K562 (cell line): ENCODE measurements at regions not wholly inside any gene's neighbourhood (a gene's known extent, or its start where the extent isn't known, plus 50 kb on each side); places are given as distances from the start of the nearest gene placed in this dataset.
A peak's percentile ranks its signal among the peaks of the same experiment; 100 is the strongest.

Experiments used
- ETV1 ChIP-seq: fragments of 450-650 bp; conservative IDR thresholded peaks from 2 replicates; pipeline ENCODE4 v1.6.1; 2016; ENCODE audit warnings: missing genetic modification characterization, control low read depth, low read depth, missing compliant biosample characterization
- GATAD2B ChIP-seq: fragments of 450-650 bp; IDR thresholded peaks from 2 replicates; pipeline ENCODE4 v1.6.1; 2017; ENCODE audit warnings: mild to moderate bottlenecking, borderline replicate concordance
- HNRNPLL ChIP-seq: fragments of 200-400 bp; formaldehyde crosslinking; IDR thresholded peaks from 2 replicates; pipeline ENCODE4 v1.6.1; 2017; ENCODE audit warnings: low read length, low read depth, mild to moderate bottlenecking; ENCODE audit not compliant: poor library complexity, severe bottlenecking
- HOXB6 ChIP-seq: fragments of 250-450 bp; sonication (Bioruptor Pico); IDR thresholded peaks from 2 replicates; pipeline ENCODE4 v1.5.1; 2022; ENCODE audit warnings: mild to moderate bottlenecking, borderline replicate concordance
- JUN ChIP-seq, 2 experiments: sonication (generic) in 1 of 2; formaldehyde crosslinking in 1 of 2; IDR thresholded peaks; 2 replicates each; pipeline versions ENCODE4 v1.6.1 to v1.8.0; 2012 to 2022; ENCODE audit warnings: borderline replicate concordance in 2 of 2, mild to moderate bottlenecking in 2 of 2, improper control_type of control experiment in 1 of 2, low read depth in 1 of 2, low read length in 1 of 2, missing genetic modification reagents in 1 of 2
- NKRF ChIP-seq: fragments of 450-650 bp; IDR thresholded peaks from 2 replicates; pipeline ENCODE4 v1.6.1; 2016; ENCODE audit warnings: borderline replicate concordance
- NONO ChIP-seq, 2 experiments: fragments of 200-400 bp in 1 of 2; fragments of 450-650 bp in 1 of 2; formaldehyde crosslinking in 1 of 2; IDR thresholded peaks; 2 replicates each; pipeline ENCODE4 v1.6.1; 2017; ENCODE audit warnings: low read depth in 2 of 2, mild to moderate bottlenecking in 2 of 2, moderate library complexity in 2 of 2, low read length in 1 of 2
- NR3C1 ChIP-seq: sonication (generic); formaldehyde crosslinking; IDR thresholded peaks from 2 replicates; pipeline ENCODE4 v1.8.1; 2022; ENCODE audit warnings: missing genetic modification reagents
- SMARCE1 ChIP-seq: fragments of 450-650 bp; IDR thresholded peaks from 2 replicates; pipeline ENCODE4 v1.7.1; 2016; ENCODE audit warnings: mild to moderate bottlenecking
- SP2 ChIP-seq: IDR thresholded peaks from 2 replicates; pipeline ENCODE4 v1.6.1; 2011; ENCODE audit warnings: mild to moderate bottlenecking, low read depth, low read length, moderate library complexity; ENCODE audit not compliant: poor library complexity, severe bottlenecking; ENCODE audit errors: extremely low read depth
- TAF7 ChIP-seq: fragments of 450-650 bp; IDR thresholded peaks from 2 replicates; pipeline ENCODE4 v1.6.1; 2016; ENCODE audit warnings: missing genetic modification characterization, missing compliant biosample characterization
- TFAP4 ChIP-seq: sonication (generic); formaldehyde crosslinking; IDR thresholded peaks from 2 replicates; pipeline ENCODE4 v1.8.0; 2022; ENCODE audit warnings: missing genetic modification reagents, mild to moderate bottlenecking, moderate library complexity, borderline replicate concordance
- ZBED1 ChIP-seq: IDR thresholded peaks from 2 replicates; pipeline ENCODE4 v1.6.1; 2014
- ZSCAN29 ChIP-seq: fragments of 450-650 bp; IDR thresholded peaks from 2 replicates; pipeline ENCODE4 v1.6.1; 2017
- TF ChIP-seq, protein P1 (sequence below), 2 experiments: fragments of 450-650 bp; formaldehyde crosslinking in 1 of 2; IDR thresholded peaks; 2 replicates each; pipeline versions ENCODE4 v1.4.0 to v1.6.1; 2014 to 2020; ENCODE audit warnings: mild to moderate bottlenecking in 2 of 2, borderline replicate concordance in 1 of 2, low read depth in 1 of 2

GRCh38 chr15:23877502-23878412 lies 190.7 kb upstream of the NDN start (continued):
- TF ChIP-seq TFAP4 (CRISPR knock-in tag): peak; percentile 23; the same call in 1 of the 2 replicates
- TF ChIP-seq ETV1 (tag): peak; percentile 76
- no peak for TF ChIP-seq HOXB6 (CRISPR knock-in tag)
- peak; percentile 84 for TF ChIP-seq HNRNPLL
- TF ChIP-seq NR3C1 (CRISPR knock-in tag): no peak
- TF ChIP-seq TAF7 (tag): no peak
- TF ChIP-seq GATAD2B: no peak
- TF ChIP-seq SP2: no peak
- no peak for TF ChIP-seq JUN (IDR thresholded peaks at IDR 0.05; ENCODE audit: borderline replicate concordance, low read depth, low read length)
- no peak for TF ChIP-seq JUN (CRISPR knock-in tag; IDR thresholded peaks at IDR 0.05; ENCODE audit: borderline replicate concordance)
- TF ChIP-seq NONO (IDR thresholded peaks at IDR 0.05; ENCODE audit: low read depth in 2 of 2, low read length in 1 of 2): no peak
- no peak for TF ChIP-seq SMARCE1
- TF ChIP-seq, protein P1, sequence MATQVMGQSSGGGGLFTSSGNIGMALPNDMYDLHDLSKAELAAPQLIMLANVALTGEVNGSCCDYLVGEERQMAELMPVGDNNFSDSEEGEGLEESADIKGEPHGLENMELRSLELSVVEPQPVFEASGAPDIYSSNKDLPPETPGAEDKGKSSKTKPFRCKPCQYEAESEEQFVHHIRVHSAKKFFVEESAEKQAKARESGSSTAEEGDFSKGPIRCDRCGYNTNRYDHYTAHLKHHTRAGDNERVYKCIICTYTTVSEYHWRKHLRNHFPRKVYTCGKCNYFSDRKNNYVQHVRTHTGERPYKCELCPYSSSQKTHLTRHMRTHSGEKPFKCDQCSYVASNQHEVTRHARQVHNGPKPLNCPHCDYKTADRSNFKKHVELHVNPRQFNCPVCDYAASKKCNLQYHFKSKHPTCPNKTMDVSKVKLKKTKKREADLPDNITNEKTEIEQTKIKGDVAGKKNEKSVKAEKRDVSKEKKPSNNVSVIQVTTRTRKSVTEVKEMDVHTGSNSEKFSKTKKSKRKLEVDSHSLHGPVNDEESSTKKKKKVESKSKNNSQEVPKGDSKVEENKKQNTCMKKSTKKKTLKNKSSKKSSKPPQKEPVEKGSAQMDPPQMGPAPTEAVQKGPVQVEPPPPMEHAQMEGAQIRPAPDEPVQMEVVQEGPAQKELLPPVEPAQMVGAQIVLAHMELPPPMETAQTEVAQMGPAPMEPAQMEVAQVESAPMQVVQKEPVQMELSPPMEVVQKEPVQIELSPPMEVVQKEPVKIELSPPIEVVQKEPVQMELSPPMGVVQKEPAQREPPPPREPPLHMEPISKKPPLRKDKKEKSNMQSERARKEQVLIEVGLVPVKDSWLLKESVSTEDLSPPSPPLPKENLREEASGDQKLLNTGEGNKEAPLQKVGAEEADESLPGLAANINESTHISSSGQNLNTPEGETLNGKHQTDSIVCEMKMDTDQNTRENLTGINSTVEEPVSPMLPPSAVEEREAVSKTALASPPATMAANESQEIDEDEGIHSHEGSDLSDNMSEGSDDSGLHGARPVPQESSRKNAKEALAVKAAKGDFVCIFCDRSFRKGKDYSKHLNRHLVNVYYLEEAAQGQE (IDR thresholded peaks at IDR 0.05; ENCODE audit: borderline replicate concordance): peak; percentile 49; the same call in 1 of the 2 replicates
- TF ChIP-seq, protein P1 (CRISPR knock-in tag; IDR thresholded peaks at IDR 0.05; ENCODE audit: low read depth): no peak
- TF ChIP-seq NKRF: no peak
- TF ChIP-seq ZSCAN29: no peak
- no peak for TF ChIP-seq ZBED1
